ENCODE measurements at regions not wholly inside any gene's neighbourhood (a gene's known extent, or its start where the extent isn't known, plus 50 kb on each side); places are given as distances from the start of the nearest gene placed in this dataset.

- no peak for TF ChIP-seq CTCF (IDR thresholded peaks at IDR 0.05)
- ChIA-PET CTCF (no interaction called here), POLR2A (no interaction called here)
- intact Hi-C loops (cut with micrococcal nuclease): no loop called here
- H3K27me3 Mint-ChIP-seq: no peaks in the 10 kb centered on the region
- no peak overlapping the region for H3K27ac Mint-ChIP-seq
- H3K9me3 Mint-ChIP-seq: no peaks in the 10 kb centered on the region
- no peak overlapping the region for H3K4me3 Mint-ChIP-seq
- DNase-seq (no peak), ATAC-seq (ENCODE audit: low read depth) (no peak)
- no peaks in the 10 kb centered on the region for H3K36me3 Mint-ChIP-seq (ENCODE audit: low read depth)
- no peaks in the 10 kb centered on the region for H3K4me1 Mint-ChIP-seq
Observed at GRCh38 chr11:134739136-134739535, 327.1 kb upstream of the B3GAT1 start.

- Mint-ChIP-seq H3K4me1 (no peaks in the 10 kb centered on the region), H3K4me3 (no peak overlapping the region)
Observed at GRCh38 chr11:134738581-134738980, 326.5 kb upstream of the B3GAT1 start.

GRCh38 chr11:134737563-134738510, 325.8 kb upstream of the B3GAT1 start:
- ChIA-PET POLR2A (no interaction called here), CTCF (no interaction called here)
- Mint-ChIP-seq H3K4me1 (no peaks in the 10 kb centered on the region), H3K27ac (no peak overlapping the region), H3K27me3 (no peaks in the 10 kb centered on the region), H3K9me3 (no peaks in the 10 kb centered on the region), H3K36me3 (ENCODE audit: low read depth) (no peaks in the 10 kb centered on the region), H3K4me3 (no peak overlapping the region)
- DNase-seq: no peak
- intact Hi-C loops (cut with micrococcal nuclease): no loop called here
- no peak for TF ChIP-seq CTCF (IDR thresholded peaks at IDR 0.05)
- ATAC-seq (ENCODE audit: low read depth): no peak

More at GRCh38 chr11:134738581-134738980, 326.5 kb upstream of the B3GAT1 start:
- Mint-ChIP-seq H3K27ac (no peak overlapping the region), H3K27me3 (no peaks in the 10 kb centered on the region), H3K9me3 (no peaks in the 10 kb centered on the region), H3K36me3 (ENCODE audit: low read depth) (no peaks in the 10 kb centered on the region)
- DNase-seq (no peak), ATAC-seq (ENCODE audit: low read depth) (no peak)
- CTCF ChIA-PET: no interaction called here
- POLR2A ChIA-PET: no interaction called here
- no peak for TF ChIP-seq CTCF (IDR thresholded peaks at IDR 0.05)
- intact Hi-C loops (cut with micrococcal nuclease): no loop called here

GRCh38 chr11:134736251-134736947, 324.4 kb upstream of the B3GAT1 start:
- Mint-ChIP-seq H3K4me1 (no peaks in the 10 kb centered on the region), H3K4me3 (no peak overlapping the region), H3K27ac (no peak overlapping the region), H3K27me3 (no peaks in the 10 kb centered on the region), H3K36me3 (ENCODE audit: low read depth) (no peaks in the 10 kb centered on the region), H3K9me3 (no peaks in the 10 kb centered on the region)
- ATAC-seq (ENCODE audit: low read depth): no peak
- DNase-seq: no peak
- no peak for TF ChIP-seq CTCF (IDR thresholded peaks at IDR 0.05)
- ChIA-PET POLR2A (no interaction called here), CTCF (no interaction called here)
- intact Hi-C loops (cut with micrococcal nuclease): no loop called here

GRCh38 chr11:134734894-134735293, 322.9 kb upstream of the B3GAT1 start:
- no peak overlapping the region for H3K27ac Mint-ChIP-seq
- ChIA-PET CTCF (no interaction called here), POLR2A (no interaction called here)
- H3K9me3 Mint-ChIP-seq: no peaks in the 10 kb centered on the region
- ATAC-seq (ENCODE audit: low read depth): no peak
- no peak overlapping the region for H3K4me3 Mint-ChIP-seq
- no peak for TF ChIP-seq CTCF (IDR thresholded peaks at IDR 0.05)
- no peaks in the 10 kb centered on the region for H3K4me1 Mint-ChIP-seq
- DNase-seq: no peak
- H3K36me3 Mint-ChIP-seq (ENCODE audit: low read depth): no peaks in the 10 kb centered on the region
- H3K27me3 Mint-ChIP-seq: no peaks in the 10 kb centered on the region
- intact Hi-C loops (cut with micrococcal nuclease): no loop called here
